ENCODE measurements at regions not wholly inside any gene's neighbourhood (a gene's known extent, or its start where the extent isn't known, plus 50 kb on each side); places are given as distances from the start of the nearest gene placed in this dataset.
"Not testable (repeated sequence)": the region's sequence is repeated elsewhere in the genome, so short reads cannot be mapped to it uniquely, and the experiment has no call there.

DNA sequence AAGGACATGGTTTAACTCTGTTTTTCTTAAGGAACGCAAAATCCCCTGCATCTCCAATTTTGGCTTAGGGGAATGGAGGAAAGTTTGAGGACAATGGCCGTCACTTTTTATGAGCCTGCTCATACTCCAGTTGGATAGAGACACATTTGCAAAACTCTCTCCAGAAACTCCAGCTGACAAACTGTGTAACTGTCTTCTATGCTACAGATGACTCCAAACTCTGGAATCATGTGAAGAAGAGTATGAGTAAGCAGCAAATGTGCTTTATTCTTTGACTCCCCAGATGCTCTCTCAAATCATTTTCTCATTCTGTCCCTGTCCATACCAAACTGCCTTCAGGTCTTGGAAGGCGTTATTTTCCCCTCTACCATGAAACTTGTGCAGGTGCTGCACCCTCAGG is 226.5 kb upstream of the GPR149 start:
- no peak for DNase-seq

DNA sequence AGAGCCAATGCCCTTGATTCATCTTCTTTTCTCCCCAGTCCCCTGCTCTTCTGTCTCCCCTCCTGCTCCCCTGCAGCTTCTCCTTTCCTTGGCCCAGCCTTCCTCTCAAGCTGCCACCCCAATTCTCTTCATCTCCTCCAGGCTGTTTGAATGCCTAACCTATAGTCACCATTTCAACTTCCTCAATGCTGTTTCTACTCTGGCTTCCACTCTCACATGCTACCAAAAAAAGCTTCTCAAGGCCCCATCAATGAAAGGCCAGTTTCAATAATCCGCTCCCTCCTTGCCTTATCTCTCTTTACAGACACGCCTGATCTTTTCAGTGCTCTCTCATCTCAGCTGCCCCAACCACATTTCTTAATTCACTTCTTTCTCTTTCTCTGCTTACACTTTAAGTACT is 212.2 kb upstream of the GPR149 start:
- DNase-seq, result no peak

GRCh38 chr3:154625756-154626155 is 195.8 kb upstream of the GPR149 start:
- DNase-seq, result no peak

DNA sequence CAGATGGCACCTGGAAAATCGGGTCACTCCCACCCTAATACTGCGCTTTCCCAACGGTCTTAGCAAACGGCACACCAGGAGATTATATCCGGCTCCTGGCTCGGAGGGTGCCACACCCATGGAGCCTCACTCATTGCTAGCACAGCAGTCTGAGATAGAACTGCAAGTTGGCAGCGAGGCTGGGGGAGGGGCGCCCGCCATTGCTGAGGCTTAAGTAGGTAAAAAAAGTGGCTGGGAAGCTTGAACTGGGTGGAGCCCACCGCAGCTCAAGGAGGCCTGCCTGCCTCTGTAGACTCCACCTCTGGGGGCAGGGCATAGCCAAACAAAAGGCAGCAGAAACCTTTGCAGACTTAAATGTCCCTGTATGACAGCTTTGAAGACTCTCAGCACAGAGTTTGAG is 189.6 kb upstream of the GPR149 start:
- DNase-seq, result not testable (repeated sequence)

DNA sequence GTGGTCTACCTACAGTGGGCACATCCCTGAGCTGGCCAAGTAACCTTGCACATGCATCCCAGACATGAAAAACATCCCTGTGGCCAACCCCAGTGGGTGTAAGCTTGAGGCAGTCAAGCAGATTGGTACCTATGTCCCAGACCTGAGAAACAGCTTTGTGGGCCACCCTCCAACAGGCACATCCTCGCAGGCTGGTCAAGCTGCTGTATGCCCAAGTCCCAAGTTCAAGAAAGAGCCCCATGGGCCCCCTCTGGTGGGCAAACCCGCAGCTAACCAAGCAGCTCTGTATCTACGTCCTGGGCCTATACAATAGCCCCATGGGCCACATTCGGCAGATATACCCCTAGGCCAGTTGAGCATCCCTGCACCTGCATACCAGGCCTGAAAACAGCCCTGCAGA is 186.3 kb upstream of the GPR149 start:
- no peak for DNase-seq

DNA sequence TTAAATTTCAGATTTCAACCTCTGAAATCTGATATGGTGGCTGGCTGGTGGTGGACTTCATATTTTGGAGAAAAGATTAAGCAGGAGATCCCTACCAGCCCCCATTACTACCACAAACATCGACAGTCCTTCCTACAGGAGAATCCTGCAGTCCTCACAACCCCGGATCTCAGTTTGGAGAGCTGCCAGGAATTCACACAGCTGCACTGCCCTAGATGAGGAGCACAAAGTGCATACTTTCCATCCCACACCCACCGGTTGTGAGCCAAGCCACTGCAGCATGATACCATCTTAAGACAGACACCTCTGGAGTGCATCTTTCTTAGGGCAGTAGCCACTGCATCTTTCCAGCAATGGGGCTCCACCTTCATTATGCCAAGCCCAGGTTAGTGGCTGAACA is 185.5 kb upstream of the GPR149 start:
- DNase-seq, result no peak

- DNase-seq, result no peak
Measured at GRCh38 chr3:154614601-154615000, 184.6 kb upstream of the GPR149 start.

DNA sequence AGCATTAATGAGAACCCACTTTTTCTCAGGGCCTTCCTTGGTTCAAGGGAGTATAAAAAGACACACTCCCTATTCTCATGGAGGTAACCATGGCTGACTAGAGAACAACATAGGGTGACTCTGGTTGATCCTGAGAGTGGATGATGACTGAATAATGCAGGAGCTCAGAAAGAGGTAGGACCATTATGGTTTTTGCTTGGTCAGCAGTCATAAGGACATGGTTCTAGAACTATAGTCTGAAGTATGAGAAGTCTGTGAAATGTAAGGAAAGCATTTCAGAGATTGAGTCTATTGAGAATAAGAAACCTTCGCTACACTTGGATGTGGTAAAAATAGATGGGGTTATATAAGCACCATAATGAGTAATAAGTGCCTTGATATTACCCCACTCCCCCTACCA is 184.1 kb upstream of the GPR149 start:
- no peak for DNase-seq

GRCh38 chr3:154602241-154602640 is 172.3 kb upstream of the GPR149 start:
- no peak for DNase-seq

DNA sequence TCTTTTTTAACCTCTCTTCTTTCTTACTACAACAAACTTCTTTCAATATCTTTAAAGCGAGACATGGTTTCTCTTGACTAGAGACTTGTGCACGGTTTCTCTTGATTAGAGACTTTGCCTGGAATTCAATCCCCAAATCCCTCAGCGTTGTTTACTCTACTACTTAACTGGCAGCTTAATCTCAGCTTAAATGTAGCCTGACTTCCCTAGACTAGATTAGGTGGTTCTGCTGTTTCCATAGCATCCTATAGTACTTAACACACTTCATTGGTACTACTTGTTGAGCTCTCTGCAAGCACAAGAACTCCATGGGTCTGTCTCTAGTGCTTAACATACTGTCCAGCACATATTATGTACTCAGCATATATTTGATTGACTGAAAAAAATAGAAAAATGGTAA is 168.2 kb upstream of the GPR149 start:
- DNase-seq, result no peak

DNA sequence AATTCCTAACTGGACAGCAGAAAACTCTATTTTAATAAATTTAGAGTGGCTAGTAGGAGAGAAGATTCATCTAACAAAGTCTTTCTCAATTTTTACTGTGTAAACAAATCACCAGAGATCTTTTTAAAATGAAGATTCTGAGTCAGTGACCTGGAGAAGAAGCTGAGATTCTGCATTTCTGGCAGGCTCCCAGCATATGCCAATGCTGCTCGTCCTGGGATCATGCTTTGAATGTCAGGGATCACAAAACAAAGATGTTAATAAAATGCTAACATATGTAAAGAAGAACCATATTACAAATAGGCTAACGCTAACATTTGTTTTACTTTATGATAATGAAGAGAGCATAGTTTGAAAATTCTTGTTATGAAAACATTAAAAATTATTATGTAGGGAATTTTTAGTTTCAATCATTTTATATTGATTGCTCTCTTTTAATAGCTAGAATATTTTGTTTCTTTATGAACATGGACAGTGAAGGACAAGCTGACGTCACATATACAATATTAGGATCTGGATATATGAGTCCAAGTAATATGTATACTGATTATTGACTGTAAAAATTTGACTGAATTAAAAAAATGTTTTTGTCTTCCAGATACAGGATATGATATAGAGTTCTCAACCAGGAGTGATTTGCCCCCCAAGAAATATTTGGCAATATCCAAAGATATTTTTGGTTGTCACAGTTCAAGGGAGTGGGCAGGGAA is 160.8 kb upstream of the GPR149 start:
- no peak for DNase-seq

DNA sequence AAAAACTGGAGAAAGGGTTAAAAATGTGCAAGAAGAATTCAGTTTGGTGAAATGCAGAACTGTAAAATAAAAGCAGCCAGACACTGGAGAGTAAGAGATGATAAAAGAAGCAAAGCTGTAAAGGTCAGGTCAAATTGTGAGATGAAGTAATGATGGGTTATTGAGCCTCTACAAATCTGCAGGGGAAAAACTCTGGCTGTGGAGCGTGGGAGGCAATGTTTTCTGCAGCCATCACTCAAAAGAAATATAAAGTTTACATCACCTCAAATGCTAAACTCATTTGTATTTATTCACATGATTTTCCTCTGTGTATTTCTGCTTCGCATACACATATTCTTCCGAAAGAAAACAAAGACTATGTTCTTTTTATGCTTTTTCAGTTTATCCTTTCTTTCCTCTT is 158.8 kb upstream of the GPR149 start:
- no peak for DNase-seq

GRCh38 chr3:154584974-154585373 is 155.0 kb upstream of the GPR149 start:
- DNase-seq, result no peak

- no peak for DNase-seq
Measured at GRCh38 chr3:154584041-154584440, 154.1 kb upstream of the GPR149 start.

DNA sequence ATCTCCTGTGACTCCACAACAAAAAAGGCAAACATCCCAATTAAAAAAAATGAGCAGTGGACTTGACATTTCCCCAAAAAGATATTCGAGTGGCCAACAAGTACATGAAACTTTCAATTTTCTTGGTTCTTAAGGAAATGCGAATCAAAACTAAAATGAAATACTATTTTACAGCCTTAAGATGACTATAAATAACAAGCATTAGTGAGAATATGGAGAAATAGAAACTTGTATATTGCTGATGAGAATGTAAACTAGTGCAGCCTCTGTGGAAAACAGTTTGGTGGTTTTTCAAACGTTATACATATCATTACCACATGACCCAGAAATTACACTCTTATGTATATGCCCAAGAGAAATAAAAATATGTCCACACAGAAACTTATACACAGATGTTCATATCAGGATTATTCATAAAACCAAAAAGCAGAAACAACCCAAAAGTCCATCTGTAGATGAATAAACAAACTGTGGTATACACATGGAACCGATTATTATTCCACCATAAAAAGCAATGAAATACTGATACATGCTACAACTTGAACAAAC is 153.2 kb upstream of the GPR149 start:
- DNase-seq, result no peak

- DNase-seq, result no peak
Measured at GRCh38 chr3:154582501-154582900, 152.5 kb upstream of the GPR149 start.

DNA sequence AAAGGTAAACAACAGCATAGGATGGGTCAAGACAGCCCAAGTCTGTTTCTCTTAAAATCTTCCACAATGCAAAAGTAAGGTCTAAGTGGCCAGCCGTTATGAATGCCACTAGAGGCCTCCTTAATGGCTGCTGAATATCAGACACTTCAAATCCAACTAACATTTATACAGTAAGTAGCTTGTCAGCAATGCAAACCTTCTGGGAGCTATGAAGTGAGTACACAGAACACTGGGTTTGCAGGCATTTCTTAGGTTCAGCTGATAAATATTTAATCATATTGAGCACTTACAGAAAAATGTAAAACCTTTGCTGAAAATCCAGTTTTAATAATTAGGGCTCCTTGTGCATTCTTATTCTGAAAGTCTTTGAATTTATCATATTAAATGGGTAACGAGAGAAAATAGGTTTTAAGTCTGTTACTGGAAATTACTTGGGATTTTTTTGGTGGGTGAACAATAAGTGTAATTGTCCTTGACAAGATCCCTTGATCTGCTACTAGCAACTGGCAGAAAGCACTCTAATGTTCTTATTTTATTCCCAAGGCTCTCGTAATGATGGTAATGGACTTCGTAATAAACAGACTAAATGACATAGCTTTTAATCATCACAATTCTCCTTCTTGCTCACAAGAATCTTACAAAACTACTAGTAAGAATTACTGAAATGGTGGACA is 141.7 kb upstream of the GPR149 start:
- DNase-seq, result no peak

DNA sequence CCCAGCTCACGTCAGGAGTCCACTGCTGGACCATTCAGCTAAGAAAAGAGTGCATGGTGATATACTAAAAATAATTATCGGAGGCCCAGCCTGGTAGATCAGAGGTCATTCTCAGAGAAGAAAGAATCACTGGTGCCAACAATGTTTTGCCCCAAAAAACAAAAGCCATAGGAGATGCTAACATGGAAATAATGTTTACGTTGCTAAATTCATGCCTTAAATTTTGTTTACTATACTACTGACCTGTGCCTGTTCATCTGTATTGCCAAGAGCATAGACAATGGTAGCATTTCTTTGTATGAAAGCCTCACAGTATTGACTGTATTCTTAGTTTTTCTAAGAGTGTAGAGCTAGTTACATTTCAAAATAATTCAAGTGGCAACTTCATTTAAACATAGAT is 138.1 kb upstream of the GPR149 start:
- no peak for DNase-seq

GRCh38 chr3:154559623-154560022 is 129.6 kb upstream of the GPR149 start:
- DNase-seq, result no peak

GRCh38 chr3:154552338-154552737 is 122.3 kb upstream of the GPR149 start:
- DNase-seq, result peak; percentile 9

DNA sequence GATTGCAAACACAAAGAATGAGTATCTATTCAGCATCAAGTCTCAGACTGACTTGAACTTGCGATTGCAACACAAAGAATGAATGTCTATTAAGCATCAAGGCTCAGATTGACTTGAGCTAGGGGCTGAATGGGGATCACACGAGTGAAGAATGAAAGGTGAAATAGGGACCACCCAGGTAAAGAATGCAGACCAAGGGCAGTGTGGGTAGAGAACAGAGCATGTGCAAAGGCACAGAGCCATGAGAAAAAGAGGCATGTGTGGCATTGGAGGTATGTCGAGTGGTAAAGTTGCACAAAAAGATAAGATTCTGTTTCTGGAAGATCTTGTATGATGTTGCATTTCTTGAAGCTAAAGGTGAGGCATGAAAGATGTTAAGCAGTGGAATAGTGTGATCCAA is 119.4 kb upstream of the GPR149 start:
- DNase-seq, result no peak

- DNase-seq, result peak; percentile 15
Measured at GRCh38 chr3:154548341-154548740, 118.4 kb upstream of the GPR149 start.

- DNase-seq, result no peak
Measured at GRCh38 chr3:154542837-154543236, 112.8 kb upstream of the GPR149 start.

GRCh38 chr3:154540950-154541604 is 111.1 kb upstream of the GPR149 start:
- DNase-seq, result no peak
